GM18505 (cell line): ENCODE measurements at regions not wholly inside any gene's neighbourhood (a gene's known extent, or its start where the extent isn't known, plus 50 kb on each side); places are given as distances from the start of the nearest gene placed in this dataset.

Experiments used
- ATAC-seq: cut with Tn5 transposase; IDR thresholded peaks from one replicate; pipeline ENCODE4 v1.9.1; 2021; ENCODE audit not compliant: unreplicated experiment
- POLR2A ChIP-seq: IDR thresholded peaks from 4 replicates; pipeline ENCODE4 v1.6.1; 2011; ENCODE audit warnings: borderline replicate concordance; ENCODE audit not compliant: insufficient read depth, insufficient read length; ENCODE audit errors: extremely low read depth

DNA sequence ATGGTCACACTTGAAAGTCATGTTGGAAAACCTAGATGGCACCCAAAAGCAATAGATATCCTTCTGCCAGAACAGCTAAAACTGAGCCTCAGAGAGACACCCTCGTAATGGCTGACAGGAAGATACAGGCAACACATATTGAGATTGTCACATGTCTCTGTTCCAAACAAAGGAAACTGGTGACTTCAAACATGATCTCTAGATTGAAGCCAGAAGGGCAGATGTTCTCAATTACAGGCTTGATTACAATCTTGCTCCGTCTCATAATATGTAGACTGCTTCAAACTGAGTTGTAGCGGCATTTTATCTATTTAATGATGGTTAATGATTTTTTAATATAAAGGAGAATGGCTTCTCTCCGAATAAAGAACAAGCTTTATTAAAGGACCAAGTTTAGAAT lies 774.3 kb downstream of the KCTD16 start:
- ATAC-seq, result no peak
- TF ChIP-seq POLR2A, result no peak

DNA sequence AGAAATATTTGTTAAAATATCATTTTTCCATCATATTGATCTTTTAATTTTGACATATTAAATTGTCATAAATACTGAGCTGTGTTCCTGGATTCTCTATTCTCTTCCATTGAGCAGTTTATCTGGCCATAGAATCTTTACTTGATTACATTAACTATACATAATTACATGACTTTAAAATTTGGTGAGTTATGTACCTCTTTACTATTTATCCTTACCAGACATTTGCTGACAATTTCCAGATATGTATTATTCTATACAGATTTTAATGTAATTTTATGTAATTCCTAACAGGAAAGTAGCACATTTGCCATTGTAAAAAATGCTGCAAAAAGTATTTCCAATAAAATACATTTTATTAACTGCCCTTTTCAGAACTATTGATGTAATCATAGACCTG lies 770.3 kb downstream of the KCTD16 start:
- TF ChIP-seq POLR2A, result no peak
- ATAC-seq, result no peak

DNA sequence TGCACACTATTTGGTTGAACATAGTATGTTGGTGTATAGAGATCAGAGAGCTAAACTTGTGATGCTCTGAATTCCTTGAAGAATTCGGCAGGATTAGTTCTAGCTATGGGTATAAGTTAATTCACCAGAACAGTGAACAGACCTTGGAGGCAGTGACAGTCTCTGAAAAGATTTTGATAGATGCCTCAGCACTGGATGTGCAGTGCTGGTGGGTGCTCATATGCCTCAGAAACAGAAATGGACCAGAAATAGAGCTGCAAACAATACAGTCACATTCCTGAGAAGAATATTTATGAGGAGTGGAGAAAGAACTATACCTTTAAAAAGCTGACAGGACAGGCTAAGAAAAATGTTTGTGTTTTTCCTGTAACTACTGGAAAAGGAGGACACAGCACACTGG lies 747.7 kb downstream of the KCTD16 start:
- TF ChIP-seq POLR2A, result no peak
- ATAC-seq, result no peak

DNA sequence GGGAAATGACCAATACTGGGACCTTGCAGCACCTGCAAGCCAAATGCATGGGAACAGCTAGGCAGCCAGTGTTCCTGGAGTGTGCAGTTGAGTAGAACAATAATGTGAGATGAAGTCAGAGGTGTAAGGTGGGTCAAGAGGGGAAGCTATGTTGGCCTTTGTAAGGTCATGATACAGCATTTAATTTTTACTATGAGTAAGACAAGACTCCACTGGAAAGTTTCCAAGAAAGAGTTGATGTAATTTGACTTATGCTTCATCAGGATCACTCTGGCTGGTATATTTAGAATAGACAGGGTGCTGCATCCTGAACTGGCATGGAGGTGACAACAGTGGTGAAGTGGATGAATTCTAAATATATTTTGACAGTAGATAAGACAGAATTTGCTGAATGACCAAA lies 744.8 kb downstream of the KCTD16 start:
- TF ChIP-seq POLR2A, result no peak
- no peak for ATAC-seq

DNA sequence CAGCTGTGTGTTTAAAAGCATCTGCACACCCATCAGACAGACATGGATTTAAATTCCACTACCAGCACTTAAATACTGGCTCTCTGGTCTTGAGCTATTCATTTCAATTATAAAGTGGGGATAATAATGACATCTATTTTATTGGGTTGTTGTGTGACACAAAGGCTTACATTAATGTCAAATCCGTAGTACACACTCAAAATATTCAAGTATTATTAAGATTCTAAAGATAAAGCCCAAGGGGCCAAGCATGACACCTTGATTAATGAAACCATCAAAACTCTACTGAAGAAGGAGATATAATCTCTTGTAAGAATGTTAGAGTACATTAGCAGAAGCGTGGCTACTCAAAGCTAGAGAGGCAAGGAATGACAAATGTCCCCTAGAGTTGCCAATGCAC lies 743.0 kb downstream of the KCTD16 start:
- ATAC-seq, result no peak
- no peak for TF ChIP-seq POLR2A

DNA sequence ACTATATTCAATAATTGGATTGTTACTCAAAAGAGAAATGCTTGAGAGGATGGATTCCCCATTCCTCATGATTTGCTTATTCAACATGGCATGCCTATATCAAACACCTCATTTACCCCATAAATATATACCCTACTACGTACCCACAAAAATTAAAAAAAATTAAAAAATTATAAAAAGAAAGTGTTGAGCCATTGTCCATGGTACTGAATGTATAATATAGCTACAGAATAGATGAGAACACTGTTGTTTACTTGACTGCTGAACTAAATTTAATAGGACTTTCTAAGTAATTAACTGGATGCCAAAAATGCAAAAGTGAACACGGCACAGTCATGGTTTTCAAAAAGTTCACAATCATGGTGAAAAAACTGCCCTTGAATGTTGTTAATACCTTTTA lies 725.8 kb downstream of the KCTD16 start:
- ATAC-seq, result no peak
- no peak for TF ChIP-seq POLR2A

DNA sequence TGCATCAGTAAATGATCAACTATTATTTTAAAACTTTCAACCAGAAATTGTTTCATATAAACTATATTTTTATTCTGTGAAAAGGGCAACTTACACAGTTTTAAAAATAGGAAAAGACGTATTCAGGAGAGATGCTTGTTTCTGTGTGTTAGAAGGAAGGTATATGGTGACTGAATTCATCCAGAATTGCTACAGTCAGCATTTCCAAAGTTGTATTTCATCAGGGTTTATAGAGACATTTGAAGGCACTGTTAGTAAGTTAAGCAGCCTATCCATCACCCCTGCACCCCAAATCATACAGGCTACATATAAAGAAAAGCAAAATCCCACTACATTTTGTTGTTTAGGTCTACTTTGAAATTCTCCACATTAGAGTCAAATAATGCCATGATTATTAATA lies 716.0 kb downstream of the KCTD16 start:
- no peak for ATAC-seq

DNA sequence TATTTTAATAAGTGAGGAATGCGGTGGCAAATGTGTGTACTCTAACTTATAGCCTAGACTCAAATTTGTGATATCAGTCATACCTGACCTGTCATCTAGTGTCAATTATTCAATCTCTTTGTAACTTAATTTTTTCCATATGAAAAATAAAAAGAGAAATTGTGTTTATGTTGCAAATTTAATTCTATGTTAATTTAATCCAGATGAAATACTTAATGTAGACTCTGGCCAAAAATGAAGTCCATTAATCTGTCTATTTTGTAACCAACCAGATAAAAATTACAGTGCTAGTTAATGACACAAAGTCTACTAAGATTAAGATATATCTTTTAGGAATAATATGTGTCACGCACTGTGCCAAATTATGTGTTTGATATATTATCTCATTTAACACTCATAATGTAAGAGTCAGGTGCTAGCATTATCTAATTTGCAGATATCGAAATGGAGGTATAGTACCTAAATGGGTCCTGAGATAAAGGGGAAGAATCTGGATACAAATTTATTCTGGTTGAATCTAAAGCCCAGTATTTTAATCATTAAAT lies 712.1 kb downstream of the KCTD16 start:
- no peak for ATAC-seq

More for the DNA sequence above, 716.0 kb downstream of the KCTD16 start:
- TF ChIP-seq POLR2A, result no peak

DNA sequence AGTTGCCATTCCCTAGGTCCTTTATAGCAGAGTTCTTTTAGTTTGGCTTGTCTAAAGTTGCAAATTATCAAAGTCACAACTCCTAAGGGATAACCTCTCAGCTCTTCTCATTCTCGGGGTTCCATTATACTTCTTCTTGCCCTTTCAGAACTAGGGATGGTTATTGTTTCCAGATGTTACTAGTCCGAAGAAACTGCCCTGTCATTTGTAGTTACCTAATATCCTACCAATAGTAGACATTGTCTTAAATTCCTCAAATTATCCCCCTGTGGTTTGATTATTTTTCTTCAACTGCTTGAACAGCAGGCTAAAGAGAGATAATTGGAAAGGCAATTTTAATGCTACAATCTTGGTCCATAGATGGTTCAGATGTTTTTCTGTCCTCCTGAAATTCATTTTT lies 709.8 kb downstream of the KCTD16 start:
- no peak for TF ChIP-seq POLR2A
- no peak for ATAC-seq

More for the DNA sequence above, 712.1 kb downstream of the KCTD16 start:
- TF ChIP-seq POLR2A, result no peak

DNA sequence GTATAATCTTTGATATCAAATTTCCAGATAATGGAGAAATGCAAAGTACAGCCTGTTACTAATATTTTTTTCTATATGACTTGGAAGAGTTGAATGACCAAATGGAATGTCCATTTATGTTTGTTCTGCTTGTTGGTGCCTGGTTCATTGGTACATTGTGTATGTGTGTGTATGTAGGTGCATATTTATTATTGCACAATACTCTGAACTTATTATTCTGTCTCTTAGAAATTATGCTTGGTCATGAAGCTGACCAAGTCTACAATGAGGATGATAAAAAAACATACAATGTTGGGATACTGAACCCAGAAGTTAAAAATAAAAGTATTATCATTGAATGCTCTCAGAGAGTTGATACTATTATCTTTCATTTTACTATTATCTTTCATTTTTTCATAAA lies 706.3 kb downstream of the KCTD16 start:
- TF ChIP-seq POLR2A, result no peak
- ATAC-seq, result no peak

DNA sequence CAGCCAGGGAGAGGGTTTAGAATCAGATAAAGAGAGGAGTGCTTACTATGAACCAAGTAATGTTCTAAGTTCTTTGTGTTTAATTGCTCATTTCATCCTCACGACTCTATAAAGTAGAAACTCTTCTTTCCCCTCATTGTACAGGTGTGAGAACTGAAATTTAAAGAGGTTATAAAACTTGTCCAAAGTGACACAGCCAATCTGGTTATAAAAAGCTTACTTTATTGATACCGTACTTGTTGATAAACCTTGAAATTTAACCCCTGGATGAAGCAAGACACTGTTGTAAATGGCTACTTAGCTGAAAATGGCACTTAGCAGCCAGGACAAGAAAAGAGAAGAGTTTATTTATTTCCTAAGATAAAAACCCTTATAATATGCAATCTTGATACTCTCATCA lies 702.4 kb downstream of the KCTD16 start:
- no peak for ATAC-seq
- TF ChIP-seq POLR2A, result no peak

DNA sequence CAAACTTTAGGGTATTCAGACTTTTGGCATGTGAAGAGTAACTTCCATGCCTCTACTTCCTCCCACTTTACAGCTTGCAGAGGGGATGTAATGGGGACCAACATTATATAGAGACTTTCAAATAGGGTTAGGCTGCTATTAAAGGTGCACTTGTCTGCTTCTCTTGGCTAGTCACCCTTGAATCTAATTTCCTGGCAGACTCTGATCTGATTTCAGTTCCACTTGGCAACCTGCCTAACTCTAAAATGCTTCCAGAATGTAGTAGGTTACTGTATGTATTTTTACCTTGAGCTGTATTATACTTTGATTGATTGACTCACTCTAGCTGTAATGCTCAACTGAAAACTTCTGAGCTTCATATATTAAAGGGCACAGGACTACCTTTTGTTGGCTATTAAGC lies 693.4 kb downstream of the KCTD16 start:
- no peak for TF ChIP-seq POLR2A
- ATAC-seq, result peak; percentile 74

DNA sequence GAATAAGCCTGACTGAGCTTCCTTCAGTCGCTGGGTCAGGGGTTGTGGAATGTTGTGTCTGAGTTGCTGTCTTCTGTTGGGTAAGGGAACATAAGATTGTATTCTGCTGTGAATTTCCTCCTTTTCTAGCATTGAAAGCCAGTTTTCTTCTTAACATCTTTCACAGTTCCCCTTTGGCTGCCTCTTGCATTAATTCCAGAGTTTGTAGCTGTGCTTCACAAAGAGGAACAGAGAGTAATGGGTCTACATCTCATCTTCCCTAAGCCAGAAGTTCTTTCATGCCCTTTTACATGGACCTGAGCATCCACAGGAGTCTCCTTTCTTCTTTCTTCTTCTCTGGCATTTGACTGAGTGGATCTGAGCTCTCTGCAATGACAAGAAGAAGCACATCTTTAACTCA lies 686.8 kb downstream of the KCTD16 start:
- no peak for TF ChIP-seq POLR2A
- ATAC-seq, result no peak

DNA sequence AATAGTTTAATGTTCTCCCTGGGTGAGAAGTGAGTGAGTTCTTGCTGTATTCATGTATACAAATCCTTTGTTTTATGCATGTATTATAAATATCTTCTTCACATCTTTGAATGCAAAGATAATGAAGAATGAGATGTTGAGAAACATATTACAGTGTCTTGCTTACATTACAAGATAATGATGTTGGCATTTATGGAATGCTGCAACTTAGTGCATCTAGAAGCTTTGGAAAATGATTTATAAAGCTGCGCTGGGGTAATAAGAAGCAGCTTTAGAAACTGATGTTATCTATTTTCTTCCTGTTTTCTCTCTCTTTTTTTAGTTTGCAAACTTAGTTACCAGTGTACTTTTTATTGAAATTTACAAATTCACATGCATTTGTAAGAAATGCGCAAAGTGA lies 673.4 kb downstream of the KCTD16 start:
- ATAC-seq, result no peak
- TF ChIP-seq POLR2A, result no peak

DNA sequence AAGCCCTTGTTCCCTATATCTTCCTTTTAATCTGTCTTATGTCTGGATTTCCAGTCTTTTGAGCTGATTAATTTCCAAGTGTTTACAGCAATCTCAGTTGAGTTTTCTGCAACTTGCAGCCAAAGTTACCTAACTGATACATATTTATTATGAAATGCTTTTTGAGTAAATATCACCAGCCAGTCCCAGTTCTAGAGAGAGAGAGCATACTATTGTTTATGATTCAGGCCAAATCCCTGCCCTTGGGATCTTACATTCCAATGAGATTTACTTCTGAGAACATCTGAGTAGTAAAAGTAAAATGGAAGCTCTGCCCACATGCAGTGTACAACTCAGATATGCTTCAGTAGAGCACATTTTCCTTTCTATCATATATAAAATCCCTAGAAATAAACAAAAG lies 661.7 kb downstream of the KCTD16 start:
- TF ChIP-seq POLR2A, result no peak
- no peak for ATAC-seq
